GM19328 (cell line): ENCODE measurements at regions not wholly inside any gene's neighbourhood (a gene's known extent, or its start where the extent isn't known, plus 50 kb on each side); places are given as distances from the start of the nearest gene placed in this dataset.
A peak's percentile ranks its signal among the peaks of the same experiment; 100 is the strongest.
"Not testable (repeated sequence)": the region's sequence is repeated elsewhere in the genome, so short reads cannot be mapped to it uniquely, and the experiment has no call there.

ENCODE experiments used
- ATAC-seq: cut with Tn5 transposase; IDR thresholded peaks from one replicate; pipeline ENCODE4 v1.9.1; 2021; ENCODE audit warnings: mild to moderate bottlenecking, moderate library complexity; ENCODE audit not compliant: unreplicated experiment

- ATAC-seq: no peak
Measured at GRCh38 chr10:64175271-64175962, 654.2 kb downstream of the REEP3 start.

GRCh38 chr10:64182671-64183070 is 661.5 kb downstream of the REEP3 start:
- ATAC-seq: no peak

GRCh38 chr10:64191286-64191685 is 670.1 kb downstream of the REEP3 start:
- ATAC-seq: no peak

GRCh38 chr10:64196638-64197315 is 675.6 kb downstream of the REEP3 start:
- ATAC-seq: no peak

- no peak for ATAC-seq
Measured at GRCh38 chr10:64201936-64202335, 680.7 kb downstream of the REEP3 start.

DNA sequence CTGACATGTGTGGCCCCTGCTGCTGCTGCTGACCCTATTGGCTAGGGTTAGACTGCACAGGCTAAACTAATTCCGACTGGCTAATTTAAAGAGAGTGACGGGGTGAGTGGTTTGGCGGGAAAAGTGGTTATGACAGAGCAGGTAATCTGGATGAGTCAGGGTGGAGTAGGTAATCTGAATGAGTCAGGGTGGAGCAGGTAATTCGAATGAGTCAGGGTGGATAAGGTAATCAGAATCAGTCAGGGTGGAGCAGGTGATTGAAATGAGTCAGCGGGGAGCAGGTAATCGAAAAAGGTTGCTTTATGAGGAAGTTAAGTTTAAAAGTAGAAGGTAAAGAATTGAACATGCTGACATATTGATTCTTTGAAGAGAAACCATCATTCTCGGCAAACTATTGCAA is 683.3 kb downstream of the REEP3 start:
- ATAC-seq: not testable (repeated sequence)

DNA sequence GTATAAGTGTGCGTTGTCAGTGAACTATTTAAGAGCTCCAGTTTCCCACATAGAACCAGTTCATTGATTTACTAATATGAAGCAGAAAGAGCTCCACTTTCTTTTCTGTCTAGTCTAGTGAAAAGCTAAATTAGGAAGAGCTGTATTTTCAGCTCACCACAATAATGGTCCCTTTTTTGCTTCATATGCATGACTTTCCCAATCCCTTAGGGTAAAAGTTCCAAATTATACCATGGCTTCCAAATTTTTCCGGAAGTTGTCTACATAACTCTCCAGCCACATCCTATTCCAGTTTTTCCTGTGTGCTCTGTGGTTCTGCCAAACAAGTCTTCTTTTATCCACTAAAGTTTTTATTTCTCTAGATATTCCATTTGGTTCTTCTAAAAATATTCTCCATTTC is 685.2 kb downstream of the REEP3 start:
- ATAC-seq: no peak

GRCh38 chr10:64209561-64209960 is 688.4 kb downstream of the REEP3 start:
- ATAC-seq: no peak

DNA sequence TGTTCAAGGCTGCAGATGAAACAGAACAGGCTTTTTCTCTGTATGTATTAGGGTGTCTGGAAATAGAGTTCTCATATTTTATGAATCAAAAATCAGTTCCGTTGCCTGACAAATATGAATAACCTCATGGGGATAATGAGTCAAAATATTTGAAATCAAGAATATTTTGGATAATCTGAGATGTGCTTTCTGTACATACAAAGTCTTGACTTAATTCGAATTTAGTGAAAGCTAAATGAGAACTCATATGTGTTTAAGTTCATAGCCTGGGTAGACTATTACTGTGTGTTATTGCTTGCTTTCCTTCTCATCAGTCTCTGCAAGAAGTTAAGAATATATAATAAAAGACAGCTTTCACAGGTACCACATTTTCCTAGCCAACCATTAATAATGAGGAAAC is 689.0 kb downstream of the REEP3 start:
- no peak for ATAC-seq

- no peak for ATAC-seq
Measured at GRCh38 chr10:64211466-64211865, 690.3 kb downstream of the REEP3 start.

GRCh38 chr10:64215088-64215487 is 693.9 kb downstream of the REEP3 start:
- ATAC-seq: no peak

DNA sequence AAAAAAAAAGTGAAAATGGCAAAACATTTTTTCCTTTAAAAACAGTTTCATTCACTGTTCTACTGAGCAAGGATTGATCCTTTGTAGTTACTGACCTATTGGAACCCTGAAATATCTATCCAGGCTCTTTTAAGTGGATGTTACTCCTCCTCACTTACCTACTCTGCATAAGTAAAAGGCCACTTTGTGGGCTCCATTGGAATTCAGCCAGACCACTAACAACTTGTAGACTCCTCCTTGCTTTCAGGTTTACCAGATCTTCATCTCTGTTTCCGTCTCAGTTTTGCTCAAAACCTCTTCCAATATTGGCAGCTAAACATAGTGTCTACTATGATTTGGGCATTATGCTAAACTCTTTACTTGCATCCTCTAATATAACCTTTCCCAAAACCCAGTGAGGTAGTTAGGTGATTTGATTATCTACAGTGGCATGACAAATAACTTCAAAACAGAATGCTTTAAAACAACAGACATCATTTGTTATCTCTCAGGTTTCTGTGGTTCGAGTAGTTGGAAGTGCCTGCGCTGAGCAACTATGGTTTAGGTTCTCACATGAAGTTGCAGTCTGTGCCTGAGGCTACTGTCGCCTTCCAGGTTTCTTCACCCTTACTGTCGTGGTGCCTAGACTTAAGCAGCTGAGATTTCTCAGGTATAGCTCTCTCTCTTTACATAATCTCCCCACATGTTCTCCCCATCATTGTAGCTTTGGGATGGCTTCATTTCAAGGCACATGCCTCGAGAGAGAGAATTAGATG is 698.2 kb downstream of the REEP3 start:
- ATAC-seq: no peak

- no peak for ATAC-seq
Measured at GRCh38 chr10:64234489-64234888, 713.3 kb downstream of the REEP3 start.

DNA sequence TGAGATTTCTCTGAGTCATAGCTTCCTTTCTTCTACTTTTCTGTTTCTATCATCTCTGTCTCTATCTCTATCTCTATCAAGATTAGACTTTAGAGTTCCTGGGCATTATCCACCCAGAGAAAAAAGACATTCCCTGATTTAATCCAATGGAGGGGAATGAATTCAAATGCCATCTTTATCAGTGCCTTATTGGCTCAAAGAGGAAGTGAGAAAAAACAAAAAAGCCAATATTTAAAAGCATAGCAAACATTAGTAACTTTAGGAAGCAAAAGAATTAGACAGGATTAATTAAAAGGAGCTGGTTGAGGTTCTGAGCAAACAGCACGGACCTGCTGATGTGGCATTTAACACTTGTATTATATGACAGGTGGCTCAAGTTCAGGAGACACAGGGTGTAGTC is 736.5 kb downstream of the REEP3 start:
- no peak for ATAC-seq

DNA sequence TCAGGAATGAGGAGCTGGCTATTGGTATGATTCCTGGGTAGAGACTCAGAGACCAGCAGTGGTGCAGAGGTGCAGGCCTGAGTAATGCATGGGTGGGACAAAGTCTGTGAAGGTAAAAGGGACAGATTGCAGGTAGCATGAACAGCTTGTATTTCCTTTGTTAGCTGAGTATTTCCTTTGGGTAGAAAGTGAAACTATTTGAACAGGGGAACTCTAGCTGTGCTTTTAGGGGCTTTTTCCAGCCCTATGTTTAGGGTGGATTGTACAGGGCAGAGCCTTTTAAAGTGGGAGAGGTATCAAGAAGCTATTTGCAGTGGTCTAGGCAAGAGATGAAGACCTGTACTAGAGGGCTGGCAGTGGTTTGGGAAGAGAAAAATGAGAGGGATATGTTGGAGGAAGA is 739.9 kb downstream of the REEP3 start:
- no peak for ATAC-seq

DNA sequence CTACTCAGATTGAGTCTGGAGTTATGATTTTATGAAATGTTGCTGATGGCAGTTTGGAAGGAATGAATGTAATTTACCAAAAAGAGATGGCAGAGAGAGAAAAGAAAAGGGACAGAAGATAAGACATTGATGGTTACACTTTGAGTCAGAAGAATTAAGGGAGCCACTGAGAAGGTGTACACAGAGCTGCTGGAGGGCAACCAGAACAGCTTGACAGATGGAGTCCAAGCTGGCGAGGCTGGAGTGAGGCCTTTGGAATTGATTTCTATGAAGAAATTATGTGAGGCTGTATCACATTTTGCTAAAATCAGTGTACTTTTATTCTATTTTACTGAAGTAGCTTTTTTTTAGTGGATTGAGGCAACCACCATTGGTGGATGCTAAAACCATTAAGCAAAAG is 740.5 kb downstream of the REEP3 start:
- no peak for ATAC-seq

DNA sequence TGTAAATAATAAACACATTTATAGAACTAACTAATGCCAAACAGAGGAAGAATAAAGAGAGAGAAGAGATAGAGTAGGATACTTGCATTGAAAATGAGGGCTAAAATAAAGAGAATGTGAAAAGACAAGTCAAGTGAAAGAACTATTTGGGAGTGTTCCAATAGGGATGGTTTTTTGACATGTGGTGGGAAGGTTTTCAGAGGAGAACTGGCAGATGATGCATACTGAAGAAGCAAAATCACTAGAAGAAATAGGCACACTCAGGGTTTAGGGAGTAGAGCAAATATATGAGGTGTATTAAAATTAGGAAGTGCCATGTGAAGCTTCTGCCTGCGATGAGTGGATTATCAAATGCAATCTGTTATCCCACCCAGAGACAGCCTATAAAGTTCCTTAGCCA is 744.8 kb downstream of the REEP3 start:
- ATAC-seq: no peak

DNA sequence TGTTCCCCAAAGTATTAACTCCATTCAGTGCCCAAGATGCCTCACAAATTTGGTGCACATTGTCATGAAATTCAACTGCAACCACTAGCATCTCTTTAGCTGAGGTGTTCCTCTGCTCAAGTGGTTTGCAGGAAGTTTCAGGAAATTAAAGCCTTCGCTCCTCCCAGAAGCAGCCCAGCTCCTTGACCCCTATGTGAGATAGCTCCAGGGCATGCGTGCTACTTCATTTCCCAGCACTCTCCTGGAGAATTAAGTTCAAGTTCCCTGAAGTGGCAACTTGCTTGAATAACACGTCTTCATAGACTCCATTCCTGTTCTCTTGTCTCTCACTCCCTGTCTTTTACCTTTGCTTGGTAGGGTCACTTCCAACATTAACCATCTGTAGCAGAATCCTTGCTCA is 750.3 kb downstream of the REEP3 start:
- no peak for ATAC-seq

- ATAC-seq: no peak
Measured at GRCh38 chr10:64271983-64272382, 750.8 kb downstream of the REEP3 start.

GRCh38 chr10:64275001-64275400 is 753.8 kb downstream of the REEP3 start:
- no peak for ATAC-seq

DNA sequence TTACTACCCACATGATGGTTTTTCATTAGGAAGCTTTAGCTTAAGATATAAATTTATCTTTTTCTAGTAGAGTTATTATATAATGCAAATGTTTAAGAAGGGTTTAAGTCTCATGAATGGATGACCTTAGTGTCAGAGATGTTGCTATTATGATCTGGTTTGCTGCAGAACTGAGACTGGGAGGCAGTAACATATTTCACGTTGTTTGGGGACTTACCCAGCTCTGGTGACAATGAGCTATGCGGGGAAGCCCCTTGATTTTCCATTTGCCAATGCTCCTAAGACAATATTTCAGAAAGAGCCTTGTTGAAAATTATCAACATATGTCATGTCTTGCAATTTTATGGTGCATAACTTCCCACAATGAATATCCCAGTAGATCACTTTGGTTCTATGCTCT is 754.6 kb downstream of the REEP3 start:
- peak; percentile 59 for ATAC-seq

DNA sequence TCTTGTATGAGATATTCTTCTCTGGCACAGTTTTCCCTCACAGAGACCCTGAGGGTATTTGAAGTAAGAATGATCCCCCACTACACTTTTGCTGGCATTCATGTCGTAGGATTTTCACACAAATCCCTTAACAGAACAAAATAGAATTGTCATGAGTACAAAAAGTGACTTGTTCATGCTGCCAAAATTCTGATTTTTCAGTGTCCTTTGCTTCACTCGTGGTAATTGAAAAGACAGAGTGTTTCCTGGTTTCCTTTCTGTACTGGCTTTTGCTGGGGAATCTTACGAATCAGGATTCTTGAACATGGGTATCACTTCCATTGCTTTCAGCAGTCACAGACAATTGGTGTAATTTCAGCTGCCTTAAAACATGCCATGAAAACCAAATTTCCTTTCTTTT is 756.3 kb downstream of the REEP3 start:
- no peak for ATAC-seq
